ENCODE measurements at regions not wholly inside any gene's neighbourhood (a gene's known extent, or its start where the extent isn't known, plus 50 kb on each side); places are given as distances from the start of the nearest gene placed in this dataset.

GRCh38 chr13:44149821-44150220 is 223.8 kb upstream of the SERP2 start:
- no peak for TF ChIP-seq EZH2 (IDR thresholded peaks at IDR 0.05; ENCODE audit: low read length, missing control alignments)
- no peak for TF ChIP-seq CTCF (conservative IDR thresholded peaks at IDR 0.05 in 1 of 2, IDR thresholded peaks at IDR 0.05 in 1 of 2; ENCODE audit: low read depth in 1 of 2, low read length in 2 of 2)
- DNase-seq (ENCODE audit: low read depth in 2 of 2): no peak
- H3K27me3 ChIP-seq (ENCODE audit: control insufficient read depth, insufficient read depth, low read length): no peaks in the 10 kb centered on the region
- H3K4me3 ChIP-seq (replicated peaks in 1 of 4; ENCODE audit: control extremely low read depth in 1 of 4, insufficient read depth in 1 of 4, low read depth in 3 of 4, low read length in 4 of 4): no peak overlapping the region
- H3K27ac ChIP-seq (ENCODE audit: insufficient read depth, low read length): no peak overlapping the region
- no peaks in the 10 kb centered on the region for H3K4me1 ChIP-seq (ENCODE audit: control insufficient read depth, extremely low read depth, insufficient read depth, low read length)
- H4K20me1 ChIP-seq (ENCODE audit: control insufficient read depth, extremely low read depth, insufficient read depth, low read length): no peaks in the 10 kb centered on the region
- H3K9ac ChIP-seq (ENCODE audit: insufficient read depth, low read length): no peak overlapping the region
- no peaks in the 10 kb centered on the region for H3K9me3 ChIP-seq (ENCODE audit: control insufficient read depth, insufficient read depth, low read depth, low read length)
- no peaks in the 10 kb centered on the region for H3K79me2 ChIP-seq (ENCODE audit: control insufficient read depth, insufficient read depth, low read length)
- no peak overlapping the region for H2AFZ ChIP-seq (ENCODE audit: low read length)
- H3K36me3 ChIP-seq (ENCODE audit: control insufficient read depth, insufficient read depth, low read length): no peaks in the 10 kb centered on the region
- H3K4me2 ChIP-seq (ENCODE audit: extremely low read depth, insufficient read depth, low read length): no peak overlapping the region

- TF ChIP-seq EZH2 (IDR thresholded peaks at IDR 0.05; ENCODE audit: low read length, missing control alignments) (no peak), CTCF (conservative IDR thresholded peaks at IDR 0.05 in 1 of 2, IDR thresholded peaks at IDR 0.05 in 1 of 2; ENCODE audit: low read depth in 1 of 2, low read length in 2 of 2) (no peak)
- no peak for DNase-seq (ENCODE audit: low read depth in 2 of 2)
- Histone ChIP-seq H4K20me1 (ENCODE audit: control insufficient read depth, extremely low read depth, insufficient read depth, low read length) (no peaks in the 10 kb centered on the region), H3K36me3 (ENCODE audit: control insufficient read depth, insufficient read depth, low read length) (no peaks in the 10 kb centered on the region), H3K79me2 (ENCODE audit: control insufficient read depth, insufficient read depth, low read length) (no peaks in the 10 kb centered on the region), H3K4me3 (replicated peaks in 1 of 4; ENCODE audit: control extremely low read depth in 1 of 4, insufficient read depth in 1 of 4, low read depth in 3 of 4, low read length in 4 of 4) (no peak overlapping the region), H3K27me3 (ENCODE audit: control insufficient read depth, insufficient read depth, low read length) (no peaks in the 10 kb centered on the region), H2AFZ (ENCODE audit: low read length) (no peak overlapping the region), H3K9me3 (ENCODE audit: control insufficient read depth, insufficient read depth, low read depth, low read length) (no peaks in the 10 kb centered on the region), H3K4me2 (ENCODE audit: extremely low read depth, insufficient read depth, low read length) (no peak overlapping the region), H3K9ac (ENCODE audit: insufficient read depth, low read length) (no peak overlapping the region), H3K27ac (ENCODE audit: insufficient read depth, low read length) (no peak overlapping the region), H3K4me1 (ENCODE audit: control insufficient read depth, extremely low read depth, insufficient read depth, low read length) (no peaks in the 10 kb centered on the region)
Observed at GRCh38 chr13:44151474-44151873, 222.2 kb upstream of the SERP2 start.

GRCh38 chr13:44153496-44153895 is 220.1 kb upstream of the SERP2 start:
- H4K20me1 ChIP-seq (ENCODE audit: control insufficient read depth, extremely low read depth, insufficient read depth, low read length): no peaks in the 10 kb centered on the region
- no peak overlapping the region for H2AFZ ChIP-seq (ENCODE audit: low read length)
- no peak overlapping the region for H3K4me3 ChIP-seq (replicated peaks in 1 of 4; ENCODE audit: control extremely low read depth in 1 of 4, insufficient read depth in 1 of 4, low read depth in 3 of 4, low read length in 4 of 4)
- no peaks in the 10 kb centered on the region for H3K36me3 ChIP-seq (ENCODE audit: control insufficient read depth, insufficient read depth, low read length)
- no peaks in the 10 kb centered on the region for H3K9me3 ChIP-seq (ENCODE audit: control insufficient read depth, insufficient read depth, low read depth, low read length)
- DNase-seq (ENCODE audit: low read depth in 2 of 2): no peak
- no peaks in the 10 kb centered on the region for H3K79me2 ChIP-seq (ENCODE audit: control insufficient read depth, insufficient read depth, low read length)
- no peak overlapping the region for H3K27ac ChIP-seq (ENCODE audit: insufficient read depth, low read length)
- H3K27me3 ChIP-seq (ENCODE audit: control insufficient read depth, insufficient read depth, low read length): no peaks in the 10 kb centered on the region
- no peak overlapping the region for H3K9ac ChIP-seq (ENCODE audit: insufficient read depth, low read length)
- TF ChIP-seq EZH2 (IDR thresholded peaks at IDR 0.05; ENCODE audit: low read length, missing control alignments): no peak
- no peak for TF ChIP-seq CTCF (conservative IDR thresholded peaks at IDR 0.05 in 1 of 2, IDR thresholded peaks at IDR 0.05 in 1 of 2; ENCODE audit: low read depth in 1 of 2, low read length in 2 of 2)
- H3K4me1 ChIP-seq (ENCODE audit: control insufficient read depth, extremely low read depth, insufficient read depth, low read length): no peaks in the 10 kb centered on the region
- H3K4me2 ChIP-seq (ENCODE audit: extremely low read depth, insufficient read depth, low read length): no peak overlapping the region

Measured in fibroblast of lung (primary cell).